Smooth muscle cell (in vitro differentiated cells): ENCODE measurements at regions not wholly inside any gene's neighbourhood (a gene's known extent, or its start where the extent isn't known, plus 50 kb on each side); places are given as distances from the start of the nearest gene placed in this dataset.

Experiments
- DNase-seq: peaks from one replicate; lab custom pipeline; 2025; ENCODE audit not compliant: unreplicated experiment; lab: John Stamatoyannopoulos, UW
- H2AFZ ChIP-seq: fragments of 200-600 bp; sonication (generic); 2 replicates; pipeline ENCODE4 v1.6.0; 2016; ENCODE audit warnings: antibody characterized with exemption, low read depth, mild to moderate bottlenecking
- H3F3A ChIP-seq: fragments of 200-600 bp; sonication (generic); 2 replicates; pipeline ENCODE4 v1.6.0; 2017; ENCODE audit warnings: antibody characterized with exemption, low read depth
- H3K27ac ChIP-seq: fragments of 200-600 bp; sonication (generic); 2 replicates; pipeline ENCODE4 v1.5.1; 2016; ENCODE audit warnings: low read depth, mild to moderate bottlenecking
- H3K27me3 ChIP-seq: fragments of 200-600 bp; sonication (generic); 2 replicates; pipeline ENCODE4 v1.6.1; 2016; ENCODE audit warnings: low read depth, mild to moderate bottlenecking
- H3K36me3 ChIP-seq: fragments of 200-600 bp; sonication (generic); 2 replicates; pipeline ENCODE4 v1.5.1; 2016; ENCODE audit warnings: low read depth
- H3K4me1 ChIP-seq: fragments of 200-600 bp; sonication (generic); 2 replicates; pipeline ENCODE4 v1.5.1; 2016; ENCODE audit warnings: low read depth
- H3K4me2 ChIP-seq: fragments of 200-600 bp; sonication (generic); 2 replicates; pipeline ENCODE4 v1.6.0; 2016; ENCODE audit warnings: mild to moderate bottlenecking
- H3K4me3 ChIP-seq: fragments of 200-600 bp; sonication (generic); 2 replicates; pipeline ENCODE4 v1.5.1; 2016; ENCODE audit warnings: mild to moderate bottlenecking
- H3K79me2 ChIP-seq: fragments of 200-600 bp; sonication (generic); 2 replicates; pipeline ENCODE4 v1.6.0; 2016; ENCODE audit warnings: low read depth, mild to moderate bottlenecking
- H3K9ac ChIP-seq: fragments of 200-600 bp; sonication (generic); 2 replicates; pipeline ENCODE4 v1.6.0; 2016; ENCODE audit warnings: low read depth
- H3K9me3 ChIP-seq: fragments of 200-600 bp; sonication (generic); replicated peaks from 2 replicates; pipeline ENCODE4 v1.5.1; 2016; ENCODE audit warnings: low read depth
- H4K20me1 ChIP-seq: fragments of 200-600 bp; sonication (generic); 2 replicates; pipeline ENCODE4 v1.6.0; 2016; ENCODE audit warnings: low read depth
- WGBS: methylation state at CpG from one replicate; pipeline ENCODE4 v1.1.7; 2016; ENCODE audit warnings: low lambda C conversion rate; 5-methylcytosine and 5-hydroxymethylcytosine counted together
- TF ChIP-seq, protein P1 (sequence below): fragments of 200-600 bp; sonication (generic); IDR thresholded peaks from 2 replicates; pipeline ENCODE4 v1.5.1; 2017; ENCODE audit warnings: borderline replicate concordance, mild to moderate bottlenecking, antibody characterized with exemption; ENCODE audit not compliant: insufficient read depth, poor library complexity, severe bottlenecking

DNA sequence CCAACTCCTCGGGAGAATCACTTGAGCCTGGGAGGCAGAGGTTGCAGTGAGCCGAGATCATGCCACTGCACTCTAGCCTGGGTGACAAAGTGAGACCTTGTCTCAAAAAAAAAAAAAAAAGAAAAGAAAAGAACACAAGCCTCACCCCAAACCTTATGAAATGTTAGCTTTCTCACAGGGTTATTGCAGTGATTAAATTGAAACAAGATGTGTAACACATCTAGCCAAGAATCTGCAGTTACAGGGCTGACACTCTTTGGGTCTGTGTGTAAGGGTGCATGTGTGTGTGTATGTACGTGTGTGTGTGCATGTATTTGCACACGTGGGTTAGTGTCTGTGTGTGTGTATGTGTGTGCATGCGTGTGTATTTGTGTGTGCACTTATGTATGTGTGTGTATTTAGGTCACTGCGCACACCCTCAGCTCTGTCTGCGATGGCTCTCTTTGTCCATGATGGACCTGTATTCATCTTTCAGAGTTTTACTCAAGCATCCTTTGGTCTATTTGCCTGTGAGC is 336.3 kb downstream of the UQCRFS1 start:
- Histone ChIP-seq H3K36me3 (no peaks in the 10 kb centered on the region), H3F3A (no peaks in the 10 kb centered on the region), H3K9ac (no peak overlapping the region), H4K20me1 (no peaks in the 10 kb centered on the region), H3K9me3 (no peaks in the 10 kb centered on the region), H2AFZ (no peak overlapping the region), H3K4me1 (peaks cover 3% of the 10 kb centered on the region), H3K4me3 (no peak overlapping the region), H3K27me3 (peaks cover 5% of the 10 kb centered on the region), H3K4me2 (no peak overlapping the region), H3K27ac (no peak overlapping the region), H3K79me2 (no peaks in the 10 kb centered on the region)
- TF ChIP-seq, protein P1, sequence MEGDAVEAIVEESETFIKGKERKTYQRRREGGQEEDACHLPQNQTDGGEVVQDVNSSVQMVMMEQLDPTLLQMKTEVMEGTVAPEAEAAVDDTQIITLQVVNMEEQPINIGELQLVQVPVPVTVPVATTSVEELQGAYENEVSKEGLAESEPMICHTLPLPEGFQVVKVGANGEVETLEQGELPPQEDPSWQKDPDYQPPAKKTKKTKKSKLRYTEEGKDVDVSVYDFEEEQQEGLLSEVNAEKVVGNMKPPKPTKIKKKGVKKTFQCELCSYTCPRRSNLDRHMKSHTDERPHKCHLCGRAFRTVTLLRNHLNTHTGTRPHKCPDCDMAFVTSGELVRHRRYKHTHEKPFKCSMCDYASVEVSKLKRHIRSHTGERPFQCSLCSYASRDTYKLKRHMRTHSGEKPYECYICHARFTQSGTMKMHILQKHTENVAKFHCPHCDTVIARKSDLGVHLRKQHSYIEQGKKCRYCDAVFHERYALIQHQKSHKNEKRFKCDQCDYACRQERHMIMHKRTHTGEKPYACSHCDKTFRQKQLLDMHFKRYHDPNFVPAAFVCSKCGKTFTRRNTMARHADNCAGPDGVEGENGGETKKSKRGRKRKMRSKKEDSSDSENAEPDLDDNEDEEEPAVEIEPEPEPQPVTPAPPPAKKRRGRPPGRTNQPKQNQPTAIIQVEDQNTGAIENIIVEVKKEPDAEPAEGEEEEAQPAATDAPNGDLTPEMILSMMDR, result no peak
- WGBS, result 78% methylated on average over 6 of the region's 7 CpGs
- no peak for DNase-seq

- Histone ChIP-seq H3K27me3 (no peaks in the 10 kb centered on the region), H4K20me1 (no peaks in the 10 kb centered on the region), H3K79me2 (no peaks in the 10 kb centered on the region), H3K4me3 (no peak overlapping the region), H3K4me2 (no peak overlapping the region), H3K4me1 (peaks cover 3% of the 10 kb centered on the region), H3K9ac (no peak overlapping the region), H3F3A (no peaks in the 10 kb centered on the region), H3K9me3 (no peaks in the 10 kb centered on the region), H3K27ac (no peak overlapping the region), H3K36me3 (no peaks in the 10 kb centered on the region), H2AFZ (no peak overlapping the region)
- DNase-seq, result no peak
- TF ChIP-seq, protein P1, result no peak
- WGBS, result 90% methylated on average over 9 of the region's 9 CpGs
Measured at GRCh38 chr19:28874742-28875141, 338.2 kb downstream of the UQCRFS1 start.

- Histone ChIP-seq H3F3A (no peaks in the 10 kb centered on the region), H3K9ac (no peak overlapping the region), H3K27me3 (no peaks in the 10 kb centered on the region), H3K9me3 (no peaks in the 10 kb centered on the region), H3K36me3 (no peaks in the 10 kb centered on the region), H3K4me2 (no peak overlapping the region), H3K4me3 (no peak overlapping the region), H3K27ac (no peak overlapping the region), H2AFZ (no peak overlapping the region), H4K20me1 (no peaks in the 10 kb centered on the region), H3K4me1 (no peaks in the 10 kb centered on the region), H3K79me2 (no peaks in the 10 kb centered on the region)
- TF ChIP-seq, protein P1, result no peak
- no peak for DNase-seq
- 48% methylated on average over 2 of the region's 2 CpGs for WGBS
Measured at GRCh38 chr19:28873301-28873700, 339.6 kb downstream of the UQCRFS1 start.

- Histone ChIP-seq H3K27me3 (no peaks in the 10 kb centered on the region), H3K79me2 (no peaks in the 10 kb centered on the region), H4K20me1 (no peaks in the 10 kb centered on the region), H3K36me3 (no peaks in the 10 kb centered on the region), H3F3A (no peaks in the 10 kb centered on the region), H3K9me3 (no peaks in the 10 kb centered on the region), H3K9ac (no peak overlapping the region), H2AFZ (no peak overlapping the region), H3K27ac (no peak overlapping the region), H3K4me3 (no peak overlapping the region), H3K4me2 (no peak overlapping the region), H3K4me1 (no peaks in the 10 kb centered on the region)
- TF ChIP-seq, protein P1, result no peak
- DNase-seq, result no peak
- 93% methylated on average over 12 of the region's 12 CpGs for WGBS
Measured at GRCh38 chr19:28871099-28871725, 341.7 kb downstream of the UQCRFS1 start.
